Esophagus squamous epithelium (tissue), 4 donors: ENCODE measurements at regions not wholly inside any gene's neighbourhood (a gene's known extent, or its start where the extent isn't known, plus 50 kb on each side); places are given as distances from the start of the nearest gene placed in this dataset.

Experiments used
- CTCF ChIP-seq, 6 experiments: fragments of 450-650 bp in 4 of 6; fragments of 200-600 bp in 2 of 6; sonication (generic) in 2 of 6; IDR thresholded peaks; one replicate each; pipeline ENCODE4 v1.5.1; 2016 to 2019; ENCODE audit warnings: antibody characterized with exemption in 6 of 6, mild to moderate bottlenecking in 4 of 6, moderate library complexity in 4 of 6
- POLR2A ChIP-seq, 4 donors: fragments of 450-650 bp; IDR thresholded peaks; one replicate each; pipeline ENCODE4 v1.6.1; 2017; ENCODE audit warnings: antibody characterized with exemption in 4 of 4, mild to moderate bottlenecking in 4 of 4, moderate library complexity in 3 of 4

GRCh38 chr4:177595386-177595785 is 153.1 kb upstream of the AGA start:
- TF ChIP-seq POLR2A (IDR thresholded peaks at IDR 0.05) (no peak), CTCF (IDR thresholded peaks at IDR 0.05) (no peak)
